ENCODE measurements at regions not wholly inside any gene's neighbourhood (a gene's known extent, or its start where the extent isn't known, plus 50 kb on each side); places are given as distances from the start of the nearest gene placed in this dataset.

- peak; percentile 15 for DNase-seq
Observed at GRCh38 chr1:22288593-22289241, 145.8 kb upstream of the WNT4 start.

GRCh38 chr1:22289307-22289995 is 146.6 kb upstream of the WNT4 start:
- peak; percentile 21 for DNase-seq

GRCh38 chr1:22290157-22290556 is 147.3 kb upstream of the WNT4 start:
- no peak for DNase-seq

- peak; percentile 33 for DNase-seq
Observed at GRCh38 chr1:22290611-22291010, 147.7 kb upstream of the WNT4 start.

- DNase-seq = no peak
Observed at GRCh38 chr1:22291057-22291456, 148.2 kb upstream of the WNT4 start.

- peak; percentile 15 for DNase-seq
Observed at GRCh38 chr1:22291494-22291893, 148.6 kb upstream of the WNT4 start.

- DNase-seq = peak; percentile 33
Observed at GRCh38 chr1:22292011-22292788, 149.3 kb upstream of the WNT4 start.

- DNase-seq = no peak
Observed at GRCh38 chr1:22295396-22295795, 152.5 kb upstream of the WNT4 start.

- peak; percentile 17 for DNase-seq
Observed at GRCh38 chr1:22295856-22296255, 153.0 kb upstream of the WNT4 start.

GRCh38 chr1:22296701-22297591 is 154.0 kb upstream of the WNT4 start:
- DNase-seq = peak; percentile 41

GRCh38 chr1:22297999-22298398 is 153.7 kb upstream of the ZBTB40 start:
- peak; percentile 21 for DNase-seq

GRCh38 chr1:22303816-22304215 is 147.8 kb upstream of the ZBTB40 start:
- no peak for DNase-seq

GRCh38 chr1:22309572-22309971 is 142.1 kb upstream of the ZBTB40 start:
- DNase-seq = peak; percentile 13

- DNase-seq = peak; percentile 9
Observed at GRCh38 chr1:22311461-22311860, 140.2 kb upstream of the ZBTB40 start.

- DNase-seq = peak; percentile 30
Observed at GRCh38 chr1:22313321-22313720, 138.3 kb upstream of the ZBTB40 start.

GRCh38 chr1:22314706-22315105 is 136.9 kb upstream of the ZBTB40 start:
- peak; percentile 7 for DNase-seq

- peak; percentile 26 for DNase-seq
Observed at GRCh38 chr1:22315315-22316078, 136.2 kb upstream of the ZBTB40 start.

GRCh38 chr1:22317231-22317919 is 134.3 kb upstream of the ZBTB40 start:
- peak; percentile 54 for DNase-seq

- peak; percentile 42 for DNase-seq
Observed at GRCh38 chr1:22317920-22318243, 133.8 kb upstream of the ZBTB40 start.

- DNase-seq = peak; percentile 35
Observed at GRCh38 chr1:22318279-22318981, 133.2 kb upstream of the ZBTB40 start.

- no peak for DNase-seq
Observed at GRCh38 chr1:22319608-22320007, 132.0 kb upstream of the ZBTB40 start.

Measured in activated CD8-positive, alpha-beta memory T cell treated with anti-CD3 and anti-CD28 coated beads for 24 hours (primary cell).